Epithelial cell of proximal tubule (primary cell): ENCODE measurements at regions not wholly inside any gene's neighbourhood (a gene's known extent, or its start where the extent isn't known, plus 50 kb on each side); places are given as distances from the start of the nearest gene placed in this dataset.

Experiments
- DNase-seq: peaks from one replicate; pipeline ENCODE4 v3.0.0-alpha.2; 2011; ENCODE audit warnings: low read depth
- H3K4me3 ChIP-seq: 2 replicates; pipeline ENCODE4 v1.5.1; 2011; ENCODE audit warnings: low read depth, mild to moderate bottlenecking, low read length
- TF ChIP-seq, protein P1 (sequence below): conservative IDR thresholded peaks from 2 replicates; pipeline ENCODE4 v1.5.1; 2012; ENCODE audit warnings: low read depth, mild to moderate bottlenecking, low read length

DNA sequence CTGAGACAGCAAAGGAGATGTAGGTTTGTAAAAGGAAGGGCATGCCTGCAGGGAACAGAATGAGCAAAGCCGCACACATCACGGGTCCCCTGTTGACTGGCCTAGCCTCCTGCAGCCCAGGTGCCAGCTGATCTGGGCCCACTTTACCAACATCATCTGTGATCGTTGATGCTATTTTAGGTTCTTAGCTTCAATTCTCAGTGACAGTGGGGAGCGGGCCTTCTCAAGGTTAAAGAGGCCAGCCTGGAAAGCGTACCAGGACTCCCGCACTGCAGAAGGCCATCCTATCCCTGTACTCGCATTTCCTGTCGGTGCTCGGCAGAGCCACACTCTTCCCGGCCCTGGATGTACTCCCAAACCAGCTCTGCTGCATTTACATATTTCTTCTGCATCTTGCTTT lies 213.5 kb upstream of the IRX1 start:
- H3K4me3 ChIP-seq = no peak overlapping the region
- no peak for DNase-seq
- TF ChIP-seq, protein P1, sequence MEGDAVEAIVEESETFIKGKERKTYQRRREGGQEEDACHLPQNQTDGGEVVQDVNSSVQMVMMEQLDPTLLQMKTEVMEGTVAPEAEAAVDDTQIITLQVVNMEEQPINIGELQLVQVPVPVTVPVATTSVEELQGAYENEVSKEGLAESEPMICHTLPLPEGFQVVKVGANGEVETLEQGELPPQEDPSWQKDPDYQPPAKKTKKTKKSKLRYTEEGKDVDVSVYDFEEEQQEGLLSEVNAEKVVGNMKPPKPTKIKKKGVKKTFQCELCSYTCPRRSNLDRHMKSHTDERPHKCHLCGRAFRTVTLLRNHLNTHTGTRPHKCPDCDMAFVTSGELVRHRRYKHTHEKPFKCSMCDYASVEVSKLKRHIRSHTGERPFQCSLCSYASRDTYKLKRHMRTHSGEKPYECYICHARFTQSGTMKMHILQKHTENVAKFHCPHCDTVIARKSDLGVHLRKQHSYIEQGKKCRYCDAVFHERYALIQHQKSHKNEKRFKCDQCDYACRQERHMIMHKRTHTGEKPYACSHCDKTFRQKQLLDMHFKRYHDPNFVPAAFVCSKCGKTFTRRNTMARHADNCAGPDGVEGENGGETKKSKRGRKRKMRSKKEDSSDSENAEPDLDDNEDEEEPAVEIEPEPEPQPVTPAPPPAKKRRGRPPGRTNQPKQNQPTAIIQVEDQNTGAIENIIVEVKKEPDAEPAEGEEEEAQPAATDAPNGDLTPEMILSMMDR = no peak

DNA sequence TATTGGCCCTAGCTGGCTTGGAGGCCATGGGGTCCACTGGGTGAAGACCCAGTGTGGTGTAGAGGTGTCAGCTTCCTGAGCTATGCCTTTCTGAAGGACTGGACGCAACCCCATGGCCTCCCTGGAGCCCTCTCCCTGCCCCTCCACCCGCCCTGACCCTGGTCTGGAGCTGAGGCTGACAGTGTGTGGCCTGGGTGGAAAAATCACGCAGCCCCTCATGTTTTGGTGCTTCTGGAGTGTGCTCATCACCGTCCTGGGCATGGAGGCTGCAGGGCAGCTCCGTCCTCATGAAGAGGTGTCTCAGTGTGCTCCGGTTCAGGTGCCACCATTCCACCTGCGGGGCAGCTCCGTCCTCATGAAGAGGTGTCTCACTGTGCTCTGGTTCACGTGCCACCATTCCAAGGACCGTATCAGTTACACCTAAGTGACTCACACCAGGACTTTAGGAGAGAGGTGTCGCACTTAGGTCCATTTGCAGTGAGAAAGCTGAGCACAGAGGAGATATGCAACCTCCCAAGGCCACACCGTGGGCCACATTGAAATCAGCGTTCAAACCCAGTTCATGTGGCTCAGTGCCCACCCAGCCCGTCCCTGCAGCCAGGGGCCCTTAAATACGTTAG lies 214.3 kb upstream of the IRX1 start:
- TF ChIP-seq, protein P1 = no peak
- DNase-seq = no peak

DNA sequence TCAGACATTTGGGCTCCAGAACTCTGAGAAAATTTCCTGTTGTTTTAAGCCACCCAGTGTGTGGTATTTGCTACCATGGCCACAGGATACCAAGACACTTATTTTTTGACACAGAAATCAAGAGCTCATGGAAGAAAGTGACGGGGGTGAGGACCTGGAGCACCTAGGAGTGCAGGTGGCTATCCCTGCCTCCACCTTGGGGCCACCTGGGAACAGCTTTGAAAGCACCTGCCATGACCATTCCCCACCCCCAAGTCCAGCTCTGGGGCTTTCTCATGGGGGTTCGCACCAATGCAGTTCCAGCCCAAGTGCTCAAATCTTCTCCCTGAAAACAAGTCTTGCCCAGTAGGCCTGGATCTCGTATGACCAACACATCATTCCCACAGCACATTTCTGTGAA lies 214.9 kb upstream of the IRX1 start:
- TF ChIP-seq, protein P1 = no peak
- no peak for DNase-seq
- H3K4me3 ChIP-seq = no peak overlapping the region

More for the DNA sequence above, 214.3 kb upstream of the IRX1 start:
- no peak overlapping the region for H3K4me3 ChIP-seq

DNA sequence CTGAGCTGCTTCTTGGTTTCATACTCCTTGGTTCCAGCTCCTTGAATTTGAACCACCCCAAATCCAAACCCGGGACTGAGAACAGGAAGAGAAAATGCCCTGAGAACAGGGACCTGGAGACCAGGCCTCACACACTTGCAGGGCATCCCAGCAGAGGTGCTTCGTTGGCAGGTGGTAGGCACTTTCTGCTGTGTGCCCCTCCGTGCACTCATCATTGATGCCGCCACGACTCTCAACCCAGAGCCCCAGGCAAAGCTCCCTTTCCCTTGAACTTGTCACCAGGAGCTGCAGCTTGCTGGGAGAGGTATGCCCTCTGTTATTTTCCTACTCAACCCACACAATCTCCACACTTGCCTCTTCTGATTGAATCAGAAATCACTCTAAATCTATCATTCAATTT lies 217.8 kb upstream of the IRX1 start:
- no peak overlapping the region for H3K4me3 ChIP-seq
- no peak for DNase-seq
- TF ChIP-seq, protein P1 = no peak

DNA sequence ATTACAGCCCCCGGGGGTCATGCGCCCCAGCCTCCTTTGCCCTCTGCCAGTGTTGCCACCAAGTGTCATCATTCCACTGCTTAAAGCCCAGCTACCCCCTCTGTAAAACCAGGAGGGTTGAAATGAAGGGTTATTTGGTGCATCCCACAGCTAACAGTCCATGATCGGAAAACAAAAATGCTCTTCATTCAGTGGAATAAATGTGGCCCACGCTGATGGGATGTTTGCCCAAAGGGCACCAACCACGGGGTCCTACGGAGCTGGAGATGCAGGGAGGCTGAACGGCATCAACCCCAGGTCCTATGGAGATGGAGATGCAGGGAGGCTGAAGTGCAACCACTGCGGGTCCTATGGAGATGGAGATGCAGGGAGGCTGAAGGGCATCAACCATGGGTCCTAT lies 218.5 kb upstream of the IRX1 start:
- TF ChIP-seq, protein P1 = no peak
- H3K4me3 ChIP-seq = no peak overlapping the region
- DNase-seq = no peak

DNA sequence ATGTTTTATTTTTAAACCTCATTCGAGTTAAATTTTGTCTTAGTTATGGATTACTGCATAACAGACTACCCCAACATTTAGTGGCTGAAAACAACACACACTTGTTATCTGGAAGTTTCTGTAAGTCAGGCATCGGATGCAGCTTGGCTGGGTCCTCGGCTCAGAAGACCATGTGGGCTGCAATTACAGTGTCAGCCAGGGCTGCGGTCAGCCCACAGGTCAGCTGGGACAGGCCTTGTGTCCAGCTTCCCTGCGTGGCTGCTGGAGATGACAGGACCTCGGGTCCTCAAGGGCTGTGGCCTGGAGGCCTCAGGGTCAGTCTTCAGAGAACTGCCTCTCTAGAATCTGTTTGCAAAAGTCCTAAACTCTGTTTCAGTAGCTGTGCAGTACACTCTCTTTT lies 219.0 kb upstream of the IRX1 start:
- H3K4me3 ChIP-seq = no peak overlapping the region
- TF ChIP-seq, protein P1 = no peak
- no peak for DNase-seq

DNA sequence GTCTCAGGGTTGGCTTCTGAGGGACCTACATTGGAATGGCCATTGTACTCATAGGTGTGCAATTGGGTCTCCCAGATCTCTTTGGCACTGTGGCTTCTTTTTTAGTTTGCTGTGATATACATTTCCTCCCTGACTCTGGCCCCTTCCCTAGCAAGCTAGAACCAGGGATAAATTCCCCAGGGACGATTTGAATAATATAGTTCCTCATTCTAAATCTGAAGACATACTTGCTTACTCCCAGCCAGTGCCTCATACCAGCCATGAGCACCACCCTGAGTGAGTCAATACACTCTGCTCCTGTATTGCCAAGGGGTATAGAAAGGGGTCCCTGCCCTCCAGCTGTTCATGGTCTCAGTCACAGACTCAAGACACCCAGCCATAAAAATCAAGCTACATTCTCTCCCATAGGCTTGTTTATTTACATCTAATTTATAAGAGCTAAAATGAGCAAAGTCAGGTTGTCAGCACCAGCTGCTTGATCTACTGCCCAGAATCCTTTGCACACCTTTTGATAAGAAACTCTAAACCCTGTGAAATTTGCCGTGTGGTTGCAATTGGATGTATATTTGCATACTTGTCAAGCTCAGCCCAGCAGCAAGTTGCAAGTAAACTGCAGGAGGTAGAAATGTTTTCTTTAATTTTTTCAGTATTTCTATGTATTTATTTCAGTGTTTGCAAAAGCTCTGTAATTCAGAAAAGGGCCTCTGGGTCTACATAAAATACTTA lies 219.9 kb upstream of the IRX1 start:
- no peak overlapping the region for H3K4me3 ChIP-seq
- DNase-seq = no peak
- TF ChIP-seq, protein P1 = no peak
